ENCODE measurements at regions not wholly inside any gene's neighbourhood (a gene's known extent, or its start where the extent isn't known, plus 50 kb on each side); places are given as distances from the start of the nearest gene placed in this dataset.

- no peak for DNase-seq
Observed at GRCh38 chr9:135009794-135010585, 77.5 kb upstream of the OLFM1 start.

- DNase-seq: no peak
Observed at GRCh38 chr9:135010586-135010860, 76.9 kb upstream of the OLFM1 start.

- no peak for DNase-seq
Observed at GRCh38 chr9:135010921-135011320, 76.5 kb upstream of the OLFM1 start.

- no peak for DNase-seq
Observed at GRCh38 chr9:135012166-135012565, 75.3 kb upstream of the OLFM1 start.

- no peak for DNase-seq
Observed at GRCh38 chr9:135014311-135015010, 73.0 kb upstream of the OLFM1 start.

GRCh38 chr9:135015096-135015495, 72.4 kb upstream of the OLFM1 start:
- DNase-seq: no peak

- no peak for DNase-seq
Observed at GRCh38 chr9:135015565-135015964, 71.9 kb upstream of the OLFM1 start.

GRCh38 chr9:135016037-135016640, 71.3 kb upstream of the OLFM1 start:
- no peak for DNase-seq

- DNase-seq: no peak
Observed at GRCh38 chr9:135016876-135017275, 70.6 kb upstream of the OLFM1 start.

GRCh38 chr9:135017899-135018298, 69.6 kb upstream of the OLFM1 start:
- no peak for DNase-seq

- DNase-seq: no peak
Observed at GRCh38 chr9:135018306-135018915, 69.1 kb upstream of the OLFM1 start.

GRCh38 chr9:135019224-135019623, 68.2 kb upstream of the OLFM1 start:
- no peak for DNase-seq

GRCh38 chr9:135020481-135021392, 66.7 kb upstream of the OLFM1 start:
- DNase-seq: no peak

- no peak for DNase-seq
Observed at GRCh38 chr9:135021393-135021789, 66.1 kb upstream of the OLFM1 start.

GRCh38 chr9:135022191-135022870, 65.1 kb upstream of the OLFM1 start:
- DNase-seq: no peak

- DNase-seq: peak; percentile 2
Observed at GRCh38 chr9:135023088-135023785, 64.2 kb upstream of the OLFM1 start.

GRCh38 chr9:135023786-135024405, 63.6 kb upstream of the OLFM1 start:
- DNase-seq: no peak

GRCh38 chr9:135029463-135029862, 58.0 kb upstream of the OLFM1 start:
- DNase-seq: no peak

- DNase-seq: no peak
Observed at GRCh38 chr9:135029871-135030565, 57.5 kb upstream of the OLFM1 start.
